T-helper 17 cell (primary cell): ENCODE measurements at regions not wholly inside any gene's neighbourhood (a gene's known extent, or its start where the extent isn't known, plus 50 kb on each side); places are given as distances from the start of the nearest gene placed in this dataset.

Experiments
- ATAC-seq: fragments of 150-1000 bp; cut with Tn5 transposase; 2 replicates; pipeline ENCODE4 v1.10.0; 2021; ENCODE audit warnings: mild to moderate bottlenecking, moderate library complexity
- DNase-seq, 3 donors: peaks; one replicate each; pipeline versions ENCODE4 v3.0.0 to v3.0.0-alpha.2; 2020 to 2021
- H3K9me3 ChIP-seq: one replicate; pipeline ENCODE4 v1.7.0; 2013; ENCODE audit warnings: low read length, mild to moderate bottlenecking; ENCODE audit not compliant: control insufficient read depth, poor library complexity, severe bottlenecking
- H3K27ac Mint-ChIP-seq: one replicate; pipeline ENCODE4 v1.8.0; 2022; ENCODE audit warnings: mild to moderate bottlenecking, moderate library complexity, mixed read lengths
- H3K27me3 Mint-ChIP-seq: one replicate; pipeline ENCODE4 v1.8.0; 2022; ENCODE audit warnings: mixed read lengths
- H3K36me3 Mint-ChIP-seq: one replicate; pipeline ENCODE4 v1.8.0; 2022; ENCODE audit warnings: low read depth, mixed read lengths
- H3K4me1 Mint-ChIP-seq: one replicate; pipeline ENCODE4 v1.8.0; 2022; ENCODE audit warnings: mild to moderate bottlenecking, mixed read lengths
- H3K4me3 Mint-ChIP-seq: one replicate; pipeline ENCODE4 v1.8.0; 2022; ENCODE audit warnings: mild to moderate bottlenecking, moderate library complexity, mixed read lengths

- DNase-seq: no peak
- Mint-ChIP-seq H3K27me3 (peaks cover 53% of the 10 kb centered on the region), H3K4me1 (no peaks in the 10 kb centered on the region), H3K27ac (no peak overlapping the region), H3K4me3 (no peak overlapping the region), H3K36me3 (no peaks in the 10 kb centered on the region)
- H3K9me3 ChIP-seq: no peaks in the 10 kb centered on the region
- ATAC-seq: no peak
Observed at GRCh38 chr4:121485190-121485804, 104.5 kb upstream of the QRFPR start.

- Mint-ChIP-seq H3K27ac (no peak overlapping the region), H3K36me3 (no peaks in the 10 kb centered on the region), H3K4me1 (no peaks in the 10 kb centered on the region), H3K4me3 (no peak overlapping the region), H3K27me3 (peaks cover 59% of the 10 kb centered on the region)
- no peak for DNase-seq
- H3K9me3 ChIP-seq: no peaks in the 10 kb centered on the region
- peak; percentile 56 for ATAC-seq
Observed at GRCh38 chr4:121484633-121485032, 103.8 kb upstream of the QRFPR start.

- no peak overlapping the region for H3K27ac Mint-ChIP-seq
- H3K9me3 ChIP-seq: no peaks in the 10 kb centered on the region
- DNase-seq (no peak), ATAC-seq (no peak)
- H3K4me1 Mint-ChIP-seq: no peaks in the 10 kb centered on the region
- H3K36me3 Mint-ChIP-seq: no peaks in the 10 kb centered on the region
- no peak overlapping the region for H3K4me3 Mint-ChIP-seq
- H3K27me3 Mint-ChIP-seq: peaks cover 47% of the 10 kb centered on the region
Observed at GRCh38 chr4:121479808-121480207, 99.0 kb upstream of the QRFPR start.

GRCh38 chr4:121477480-121477879 is 96.7 kb upstream of the QRFPR start:
- H3K27ac Mint-ChIP-seq: no peak overlapping the region
- no peaks in the 10 kb centered on the region for H3K36me3 Mint-ChIP-seq

GRCh38 chr4:121477079-121477478 is 96.3 kb upstream of the QRFPR start:
- Mint-ChIP-seq H3K36me3 (no peaks in the 10 kb centered on the region), H3K4me3 (no peak overlapping the region), H3K4me1 (peaks cover 3% of the 10 kb centered on the region), H3K27me3 (peaks cover 20% of the 10 kb centered on the region), H3K27ac (no peak overlapping the region)
- DNase-seq (no peak), ATAC-seq (no peak)
- H3K9me3 ChIP-seq: no peaks in the 10 kb centered on the region

More at GRCh38 chr4:121477480-121477879, 96.7 kb upstream of the QRFPR start:
- H3K9me3 ChIP-seq: no peaks in the 10 kb centered on the region
- DNase-seq: no peak
- peaks cover 3% of the 10 kb centered on the region for H3K4me1 Mint-ChIP-seq
- H3K27me3 Mint-ChIP-seq: peaks cover 23% of the 10 kb centered on the region
- H3K4me3 Mint-ChIP-seq: no peak overlapping the region
- no peak for ATAC-seq

GRCh38 chr4:121472937-121473721 is 92.3 kb upstream of the QRFPR start:
- ATAC-seq (no peak), DNase-seq (no peak)
- no peaks in the 10 kb centered on the region for H3K27me3 Mint-ChIP-seq
- no peaks in the 10 kb centered on the region for H3K9me3 ChIP-seq
- H3K4me3 Mint-ChIP-seq: no peak overlapping the region
- H3K4me1 Mint-ChIP-seq: peaks cover 3% of the 10 kb centered on the region
- no peak overlapping the region for H3K27ac Mint-ChIP-seq
- H3K36me3 Mint-ChIP-seq: no peaks in the 10 kb centered on the region

GRCh38 chr4:121464854-121465253 is 84.0 kb upstream of the QRFPR start:
- no peak overlapping the region for H3K27ac Mint-ChIP-seq
- H3K36me3 Mint-ChIP-seq: no peaks in the 10 kb centered on the region
- peaks cover 34% of the 10 kb centered on the region for H3K27me3 Mint-ChIP-seq
- no peak overlapping the region for H3K4me3 Mint-ChIP-seq
- DNase-seq: no peak
- no peak for ATAC-seq
- no peaks in the 10 kb centered on the region for H3K9me3 ChIP-seq
- H3K4me1 Mint-ChIP-seq: no peaks in the 10 kb centered on the region

GRCh38 chr4:121462660-121463261 is 81.9 kb upstream of the QRFPR start:
- no peak overlapping the region for H3K27ac Mint-ChIP-seq
- H3K4me3 Mint-ChIP-seq: no peak overlapping the region
- ATAC-seq: peak; percentile 65
- H3K4me1 Mint-ChIP-seq: no peaks in the 10 kb centered on the region
- no peaks in the 10 kb centered on the region for H3K36me3 Mint-ChIP-seq
- no peaks in the 10 kb centered on the region for H3K9me3 ChIP-seq
- DNase-seq: peak in 1 of 3 donors; percentile 8
- peaks cover 46% of the 10 kb centered on the region for H3K27me3 Mint-ChIP-seq

- no peak overlapping the region for H3K27ac Mint-ChIP-seq
- ATAC-seq: no peak
- H3K36me3 Mint-ChIP-seq: peaks cover 6% of the 10 kb centered on the region
- no peaks in the 10 kb centered on the region for H3K9me3 ChIP-seq
- DNase-seq: no peak
- peaks cover 56% of the 10 kb centered on the region for H3K27me3 Mint-ChIP-seq
- no peak overlapping the region for H3K4me3 Mint-ChIP-seq
- H3K4me1 Mint-ChIP-seq: peaks cover 1% of the 10 kb centered on the region
Observed at GRCh38 chr4:121459026-121459425, 78.2 kb upstream of the QRFPR start.

- ATAC-seq: no peak
- H3K9me3 ChIP-seq: no peaks in the 10 kb centered on the region
- H3K36me3 Mint-ChIP-seq: peaks cover 7% of the 10 kb centered on the region
- no peak overlapping the region for H3K4me3 Mint-ChIP-seq
- DNase-seq: no peak
- H3K27ac Mint-ChIP-seq: no peak overlapping the region
- peaks cover 2% of the 10 kb centered on the region for H3K4me1 Mint-ChIP-seq
- peaks cover 62% of the 10 kb centered on the region for H3K27me3 Mint-ChIP-seq
Observed at GRCh38 chr4:121457278-121457875, 76.6 kb upstream of the QRFPR start.

- DNase-seq: no peak
- no peaks in the 10 kb centered on the region for H3K9me3 ChIP-seq
- ATAC-seq: no peak
- Mint-ChIP-seq H3K27ac (no peak overlapping the region), H3K36me3 (peaks cover 7% of the 10 kb centered on the region), H3K4me1 (peaks cover 2% of the 10 kb centered on the region), H3K4me3 (no peak overlapping the region), H3K27me3 (peaks cover 64% of the 10 kb centered on the region)
Observed at GRCh38 chr4:121455285-121455684, 74.5 kb upstream of the QRFPR start.

GRCh38 chr4:121454251-121454979 is 73.6 kb upstream of the QRFPR start:
- H3K36me3 Mint-ChIP-seq: peaks cover 7% of the 10 kb centered on the region
- H3K27me3 Mint-ChIP-seq: peaks cover 70% of the 10 kb centered on the region
- H3K4me3 Mint-ChIP-seq: no peak overlapping the region

GRCh38 chr4:121451310-121451709 is 70.5 kb upstream of the QRFPR start:
- no peak overlapping the region for H3K27ac Mint-ChIP-seq

More at GRCh38 chr4:121454251-121454979, 73.6 kb upstream of the QRFPR start:
- ATAC-seq (no peak), DNase-seq (no peak)
- Mint-ChIP-seq H3K4me1 (peaks cover 2% of the 10 kb centered on the region), H3K27ac (no peak overlapping the region)
- no peaks in the 10 kb centered on the region for H3K9me3 ChIP-seq

More at GRCh38 chr4:121451310-121451709, 70.5 kb upstream of the QRFPR start:
- H3K9me3 ChIP-seq: no peaks in the 10 kb centered on the region
- DNase-seq (no peak), ATAC-seq (no peak)
- Mint-ChIP-seq H3K36me3 (peaks cover 7% of the 10 kb centered on the region), H3K4me1 (peaks cover 2% of the 10 kb centered on the region), H3K4me3 (no peak overlapping the region), H3K27me3 (peaks cover 58% of the 10 kb centered on the region)
